ENCODE measurements at regions not wholly inside any gene's neighbourhood (a gene's known extent, or its start where the extent isn't known, plus 50 kb on each side); places are given as distances from the start of the nearest gene placed in this dataset.

DNA sequence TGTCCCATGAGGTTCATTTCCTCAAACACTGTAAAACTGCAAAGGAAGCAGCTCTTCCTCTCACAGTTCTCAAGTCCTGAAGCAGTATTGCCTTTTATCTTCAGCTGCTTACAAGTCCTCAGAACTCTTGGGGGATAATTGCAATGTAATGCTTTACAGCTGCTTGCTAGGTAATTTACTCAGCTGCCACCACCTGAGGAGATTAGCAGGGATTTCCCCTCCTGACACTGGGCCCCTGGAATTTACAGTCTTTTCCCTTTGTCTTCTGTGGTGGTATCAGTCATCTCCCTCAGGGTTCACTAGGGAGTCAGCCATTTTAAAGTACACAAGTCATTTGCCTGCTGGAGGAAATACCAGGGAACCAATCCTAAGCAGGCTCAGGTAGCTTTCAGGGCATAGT lies 754.3 kb upstream of the GRAMD2B start:
- TF ChIP-seq, protein P1, sequence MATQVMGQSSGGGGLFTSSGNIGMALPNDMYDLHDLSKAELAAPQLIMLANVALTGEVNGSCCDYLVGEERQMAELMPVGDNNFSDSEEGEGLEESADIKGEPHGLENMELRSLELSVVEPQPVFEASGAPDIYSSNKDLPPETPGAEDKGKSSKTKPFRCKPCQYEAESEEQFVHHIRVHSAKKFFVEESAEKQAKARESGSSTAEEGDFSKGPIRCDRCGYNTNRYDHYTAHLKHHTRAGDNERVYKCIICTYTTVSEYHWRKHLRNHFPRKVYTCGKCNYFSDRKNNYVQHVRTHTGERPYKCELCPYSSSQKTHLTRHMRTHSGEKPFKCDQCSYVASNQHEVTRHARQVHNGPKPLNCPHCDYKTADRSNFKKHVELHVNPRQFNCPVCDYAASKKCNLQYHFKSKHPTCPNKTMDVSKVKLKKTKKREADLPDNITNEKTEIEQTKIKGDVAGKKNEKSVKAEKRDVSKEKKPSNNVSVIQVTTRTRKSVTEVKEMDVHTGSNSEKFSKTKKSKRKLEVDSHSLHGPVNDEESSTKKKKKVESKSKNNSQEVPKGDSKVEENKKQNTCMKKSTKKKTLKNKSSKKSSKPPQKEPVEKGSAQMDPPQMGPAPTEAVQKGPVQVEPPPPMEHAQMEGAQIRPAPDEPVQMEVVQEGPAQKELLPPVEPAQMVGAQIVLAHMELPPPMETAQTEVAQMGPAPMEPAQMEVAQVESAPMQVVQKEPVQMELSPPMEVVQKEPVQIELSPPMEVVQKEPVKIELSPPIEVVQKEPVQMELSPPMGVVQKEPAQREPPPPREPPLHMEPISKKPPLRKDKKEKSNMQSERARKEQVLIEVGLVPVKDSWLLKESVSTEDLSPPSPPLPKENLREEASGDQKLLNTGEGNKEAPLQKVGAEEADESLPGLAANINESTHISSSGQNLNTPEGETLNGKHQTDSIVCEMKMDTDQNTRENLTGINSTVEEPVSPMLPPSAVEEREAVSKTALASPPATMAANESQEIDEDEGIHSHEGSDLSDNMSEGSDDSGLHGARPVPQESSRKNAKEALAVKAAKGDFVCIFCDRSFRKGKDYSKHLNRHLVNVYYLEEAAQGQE (IDR thresholded peaks at IDR 0.05; ENCODE audit: low read depth) = no peak
- TF ChIP-seq RAD21 (IDR thresholded peaks at IDR 0.05; ENCODE audit: low read depth) (no peak), EGR1 (IDR thresholded peaks at IDR 0.05) (no peak), EP300 (IDR thresholded peaks at IDR 0.05; ENCODE audit: borderline replicate concordance) (no peak), ZBTB7A (IDR thresholded peaks at IDR 0.05; ENCODE audit: low read depth) (no peak), NFIC (IDR thresholded peaks at IDR 0.05) (no peak), FOXM1 (IDR thresholded peaks at IDR 0.05; ENCODE audit: borderline replicate concordance, low read depth) (no peak)
- TF ChIP-seq, protein P2, sequence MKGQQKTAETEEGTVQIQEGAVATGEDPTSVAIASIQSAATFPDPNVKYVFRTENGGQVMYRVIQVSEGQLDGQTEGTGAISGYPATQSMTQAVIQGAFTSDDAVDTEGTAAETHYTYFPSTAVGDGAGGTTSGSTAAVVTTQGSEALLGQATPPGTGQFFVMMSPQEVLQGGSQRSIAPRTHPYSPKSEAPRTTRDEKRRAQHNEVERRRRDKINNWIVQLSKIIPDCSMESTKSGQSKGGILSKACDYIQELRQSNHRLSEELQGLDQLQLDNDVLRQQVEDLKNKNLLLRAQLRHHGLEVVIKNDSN (IDR thresholded peaks at IDR 0.05) = no peak

DNA sequence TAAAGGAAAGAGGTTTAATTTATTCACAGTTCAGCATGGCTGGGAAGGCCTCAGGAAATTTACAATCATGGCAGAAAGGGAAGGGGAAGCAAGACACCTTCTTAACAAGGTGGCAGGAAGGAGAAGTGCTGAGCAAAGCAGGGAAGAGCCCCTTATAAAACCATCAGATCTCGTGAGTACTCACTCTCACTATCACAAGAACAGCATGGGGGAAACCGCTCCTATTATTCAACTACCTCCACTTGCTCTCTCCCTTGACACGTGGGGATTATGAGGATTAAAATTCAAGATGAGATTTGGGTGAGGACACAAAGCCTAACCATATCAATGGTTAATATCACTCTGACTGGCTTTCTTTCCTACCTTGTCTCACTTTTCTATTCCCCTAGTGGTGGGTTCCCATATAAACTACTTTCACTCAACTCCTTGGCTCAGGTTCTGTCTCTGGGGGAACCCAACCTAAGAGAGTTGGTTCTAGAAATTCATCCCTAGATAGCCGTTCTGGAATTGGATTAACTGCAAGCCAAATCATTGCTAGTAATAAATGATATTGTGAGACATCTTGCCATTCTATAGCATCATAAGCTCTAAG lies 749.8 kb upstream of the GRAMD2B start:
- TF ChIP-seq CREB1 (IDR thresholded peaks at IDR 0.05; ENCODE audit: low read depth) (no peak), RAD21 (IDR thresholded peaks at IDR 0.05; ENCODE audit: low read depth) (no peak), EGR1 (IDR thresholded peaks at IDR 0.05) (no peak), EP300 (IDR thresholded peaks at IDR 0.05; ENCODE audit: borderline replicate concordance) (no peak), TAF1 (IDR thresholded peaks at IDR 0.05; ENCODE audit: low read depth) (no peak), NFIC (IDR thresholded peaks at IDR 0.05) (no peak), TCF12 (IDR thresholded peaks at IDR 0.05; ENCODE audit: low read depth) (no peak), TEAD4 (IDR thresholded peaks at IDR 0.05) (no peak), YY1 (IDR thresholded peaks at IDR 0.05; ENCODE audit: low read depth) (no peak), ZBTB7A (IDR thresholded peaks at IDR 0.05; ENCODE audit: low read depth) (no peak), CEBPB (IDR thresholded peaks at IDR 0.05) (no peak)
- TF ChIP-seq, protein P1 (IDR thresholded peaks at IDR 0.05; ENCODE audit: low read depth) = no peak
- TF ChIP-seq, protein P3, sequence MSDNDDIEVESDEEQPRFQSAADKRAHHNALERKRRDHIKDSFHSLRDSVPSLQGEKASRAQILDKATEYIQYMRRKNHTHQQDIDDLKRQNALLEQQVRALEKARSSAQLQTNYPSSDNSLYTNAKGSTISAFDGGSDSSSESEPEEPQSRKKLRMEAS (IDR thresholded peaks at IDR 0.05) = no peak
- TF ChIP-seq, protein P2 (IDR thresholded peaks at IDR 0.05) = no peak

DNA sequence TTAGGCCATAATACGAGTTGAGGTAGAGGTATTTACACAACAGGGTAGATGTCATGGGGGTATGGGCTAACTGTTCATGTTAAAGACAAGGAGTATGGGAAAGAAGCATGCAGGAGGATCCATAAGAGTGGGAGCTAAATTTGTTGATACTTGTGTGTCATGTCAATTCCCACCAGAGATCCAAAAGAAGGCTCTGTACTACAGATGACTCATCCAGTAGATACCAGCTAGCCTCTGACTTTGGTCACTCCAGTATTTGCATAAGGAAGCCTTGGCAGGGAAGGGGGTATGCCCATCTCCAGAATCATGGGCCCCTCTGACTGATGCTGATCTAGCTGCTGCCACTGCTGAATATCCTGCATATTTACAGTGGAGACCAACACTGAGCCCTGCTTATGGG lies 743.7 kb upstream of the GRAMD2B start:
- TF ChIP-seq TAF1 (IDR thresholded peaks at IDR 0.05; ENCODE audit: low read depth) (no peak), YY1 (IDR thresholded peaks at IDR 0.05; ENCODE audit: low read depth) (no peak)

DNA sequence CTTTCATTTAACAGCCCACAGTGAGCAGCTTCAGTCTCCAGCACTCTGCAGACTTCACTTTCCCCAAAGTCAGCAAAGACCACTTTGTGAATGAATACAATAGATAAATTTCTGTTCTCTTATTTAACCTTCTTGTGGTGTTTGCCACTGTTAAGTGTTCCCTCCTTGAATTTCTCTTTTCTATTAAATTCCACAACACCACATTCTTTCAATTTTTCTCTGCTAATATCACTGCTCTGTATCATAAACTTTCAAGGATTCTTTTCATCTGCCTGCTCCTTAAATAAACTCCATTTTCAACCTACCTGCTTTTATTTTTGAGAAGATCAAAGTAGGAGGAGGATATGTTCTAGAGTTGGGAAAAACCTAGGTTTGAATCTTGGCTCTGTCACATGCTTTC lies 739.5 kb upstream of the GRAMD2B start:
- TF ChIP-seq, protein P3 (IDR thresholded peaks at IDR 0.05) = no peak
- TF ChIP-seq NFIC (IDR thresholded peaks at IDR 0.05) (no peak), TAF1 (IDR thresholded peaks at IDR 0.05; ENCODE audit: low read depth) (no peak), CEBPB (IDR thresholded peaks at IDR 0.05) (no peak), CREB1 (IDR thresholded peaks at IDR 0.05; ENCODE audit: low read depth) (no peak), FOXM1 (IDR thresholded peaks at IDR 0.05; ENCODE audit: borderline replicate concordance, low read depth) (no peak), RAD21 (IDR thresholded peaks at IDR 0.05; ENCODE audit: low read depth) (no peak), ZBTB7A (IDR thresholded peaks at IDR 0.05; ENCODE audit: low read depth) (no peak), EP300 (IDR thresholded peaks at IDR 0.05; ENCODE audit: borderline replicate concordance) (no peak), TCF12 (IDR thresholded peaks at IDR 0.05; ENCODE audit: low read depth) (no peak)
- TF ChIP-seq, protein P1 (IDR thresholded peaks at IDR 0.05; ENCODE audit: low read depth) = no peak
- TF ChIP-seq, protein P2 (IDR thresholded peaks at IDR 0.05) = no peak
